Stimulated activated CD4-positive, alpha-beta T cell treated with anti-CD3 and anti-CD28 coated beads, Interleukin-1b, Interleukin-23, amount 100 ng/mL, for 48 hours (primary cell): ENCODE measurements at regions not wholly inside any gene's neighbourhood (a gene's known extent, or its start where the extent isn't known, plus 50 kb on each side); places are given as distances from the start of the nearest gene placed in this dataset.
"Not testable (repeated sequence)": the region's sequence is repeated elsewhere in the genome, so short reads cannot be mapped to it uniquely, and the experiment has no call there.

Source experiments
- DNase-seq: peaks from one replicate; pipeline ENCODE4 v3.0.0-alpha.2; 2020

GRCh38 chr14:87405563-87405962 lies 587.4 kb downstream of the GALC start:
- DNase-seq: no peak

GRCh38 chr14:87397499-87397898 lies 595.5 kb downstream of the GALC start:
- no peak for DNase-seq

- DNase-seq: no peak
These were observed 601.9 kb downstream of the GALC start for GRCh38 chr14:87391066-87391465.

GRCh38 chr14:87388946-87389345 lies 604.0 kb downstream of the GALC start:
- no peak for DNase-seq

GRCh38 chr14:87387806-87388205 lies 605.2 kb downstream of the GALC start:
- DNase-seq: no peak

- DNase-seq: no peak
These were observed 606.5 kb downstream of the GALC start for GRCh38 chr14:87386524-87386923.

GRCh38 chr14:87380054-87380453 lies 612.9 kb downstream of the GALC start:
- no peak for DNase-seq

- DNase-seq: no peak
These were observed 624.2 kb downstream of the GALC start for GRCh38 chr14:87368751-87369150.

- not testable (repeated sequence) for DNase-seq
These were observed 632.7 kb downstream of the GALC start for GRCh38 chr14:87360246-87360645.

- no peak for DNase-seq
These were observed 642.0 kb downstream of the GALC start for GRCh38 chr14:87351007-87351406.

GRCh38 chr14:87349921-87350320 lies 643.1 kb downstream of the GALC start:
- DNase-seq: no peak

- DNase-seq: no peak
These were observed 649.3 kb downstream of the GALC start for GRCh38 chr14:87343652-87344051.

- no peak for DNase-seq
These were observed 657.8 kb downstream of the GALC start for GRCh38 chr14:87334997-87335685.

- DNase-seq: no peak
These were observed 661.0 kb downstream of the GALC start for GRCh38 chr14:87331991-87332390.

- no peak for DNase-seq
These were observed 667.2 kb downstream of the GALC start for GRCh38 chr14:87325741-87326140.

GRCh38 chr14:87323191-87323590 lies 669.8 kb downstream of the GALC start:
- DNase-seq: no peak

- no peak for DNase-seq
These were observed 671.4 kb downstream of the GALC start for GRCh38 chr14:87321548-87321947.

- DNase-seq: no peak
These were observed 680.1 kb downstream of the GALC start for GRCh38 chr14:87312894-87313205.

GRCh38 chr14:87312169-87312893 lies 680.7 kb downstream of the GALC start:
- DNase-seq: no peak

GRCh38 chr14:87309557-87309956 lies 683.4 kb downstream of the GALC start:
- no peak for DNase-seq

GRCh38 chr14:87306409-87307168 lies 686.4 kb downstream of the GALC start:
- DNase-seq: no peak

- no peak for DNase-seq
These were observed 687.6 kb downstream of the GALC start for GRCh38 chr14:87305345-87305744.

GRCh38 chr14:87304404-87304803 lies 688.6 kb downstream of the GALC start:
- DNase-seq: no peak

GRCh38 chr14:87286826-87287225 lies 706.2 kb downstream of the GALC start:
- DNase-seq: no peak
